ENCODE measurements at regions not wholly inside any gene's neighbourhood (a gene's known extent, or its start where the extent isn't known, plus 50 kb on each side); places are given as distances from the start of the nearest gene placed in this dataset.

GRCh38 chr22:25331050-25331449 is 111.6 kb downstream of the CRYBB2 start:
- TF ChIP-seq POLR2A (IDR thresholded peaks at IDR 0.05; ENCODE audit: low read depth, low read length) (no peak), CHD1 (IDR thresholded peaks at IDR 0.05; ENCODE audit: low read depth, low read length) (no peak), RCOR1 (IDR thresholded peaks at IDR 0.05; ENCODE audit: insufficient replicate concordance, low read length) (no peak), BHLHE40 (IDR thresholded peaks at IDR 0.05; ENCODE audit: low read depth, low read length) (no peak), FOS (IDR thresholded peaks at IDR 0.05; ENCODE audit: low read depth, low read length) (no peak), NFE2L2 (IDR thresholded peaks at IDR 0.05; ENCODE audit: low read depth, low read length) (no peak), ELK1 (IDR thresholded peaks at IDR 0.05; ENCODE audit: borderline replicate concordance, low read depth, low read length) (no peak), CEBPB (IDR thresholded peaks at IDR 0.05; ENCODE audit: low read depth, low read length) (no peak), RFX5 (IDR thresholded peaks at IDR 0.05; ENCODE audit: low read depth, low read length) (no peak), MAFK (IDR thresholded peaks at IDR 0.05; ENCODE audit: low read depth, low read length) (no peak), MXI1 (IDR thresholded peaks at IDR 0.05; ENCODE audit: borderline replicate concordance, low read depth, low read length) (no peak), RAD21 (IDR thresholded peaks at IDR 0.05; ENCODE audit: low read length) (no peak), SMC3 (IDR thresholded peaks at IDR 0.05; ENCODE audit: low read depth, low read length) (no peak), MAZ (IDR thresholded peaks at IDR 0.05; ENCODE audit: borderline replicate concordance, low read depth, low read length) (no peak)
- TF ChIP-seq, protein P1, sequence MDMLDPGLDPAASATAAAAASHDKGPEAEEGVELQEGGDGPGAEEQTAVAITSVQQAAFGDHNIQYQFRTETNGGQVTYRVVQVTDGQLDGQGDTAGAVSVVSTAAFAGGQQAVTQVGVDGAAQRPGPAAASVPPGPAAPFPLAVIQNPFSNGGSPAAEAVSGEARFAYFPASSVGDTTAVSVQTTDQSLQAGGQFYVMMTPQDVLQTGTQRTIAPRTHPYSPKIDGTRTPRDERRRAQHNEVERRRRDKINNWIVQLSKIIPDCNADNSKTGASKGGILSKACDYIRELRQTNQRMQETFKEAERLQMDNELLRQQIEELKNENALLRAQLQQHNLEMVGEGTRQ (IDR thresholded peaks at IDR 0.05; ENCODE audit: low read depth, low read length) = no peak
- TF ChIP-seq, protein P2, sequence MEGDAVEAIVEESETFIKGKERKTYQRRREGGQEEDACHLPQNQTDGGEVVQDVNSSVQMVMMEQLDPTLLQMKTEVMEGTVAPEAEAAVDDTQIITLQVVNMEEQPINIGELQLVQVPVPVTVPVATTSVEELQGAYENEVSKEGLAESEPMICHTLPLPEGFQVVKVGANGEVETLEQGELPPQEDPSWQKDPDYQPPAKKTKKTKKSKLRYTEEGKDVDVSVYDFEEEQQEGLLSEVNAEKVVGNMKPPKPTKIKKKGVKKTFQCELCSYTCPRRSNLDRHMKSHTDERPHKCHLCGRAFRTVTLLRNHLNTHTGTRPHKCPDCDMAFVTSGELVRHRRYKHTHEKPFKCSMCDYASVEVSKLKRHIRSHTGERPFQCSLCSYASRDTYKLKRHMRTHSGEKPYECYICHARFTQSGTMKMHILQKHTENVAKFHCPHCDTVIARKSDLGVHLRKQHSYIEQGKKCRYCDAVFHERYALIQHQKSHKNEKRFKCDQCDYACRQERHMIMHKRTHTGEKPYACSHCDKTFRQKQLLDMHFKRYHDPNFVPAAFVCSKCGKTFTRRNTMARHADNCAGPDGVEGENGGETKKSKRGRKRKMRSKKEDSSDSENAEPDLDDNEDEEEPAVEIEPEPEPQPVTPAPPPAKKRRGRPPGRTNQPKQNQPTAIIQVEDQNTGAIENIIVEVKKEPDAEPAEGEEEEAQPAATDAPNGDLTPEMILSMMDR (conservative IDR thresholded peaks at IDR 0.05; ENCODE audit: low read depth, low read length) = no peak
- Histone ChIP-seq H3K4me2 (ENCODE audit: low read depth, low read length) (no peak overlapping the region), H4K20me1 (ENCODE audit: insufficient read depth, low read length) (no peaks in the 10 kb centered on the region), H3K79me1 (ENCODE audit: low read depth in 1 of 2, low read length in 2 of 2) (no peaks in the 10 kb centered on the region), H2AFZ (replicated peaks; ENCODE audit: low read length, poor library complexity) (no peak overlapping the region), H3K18ac (ENCODE audit: low read depth, low read length) (no peak overlapping the region), H2AK9ac (replicated peaks; ENCODE audit: low read depth, low read length, poor library complexity) (no peak overlapping the region), H3K9ac (ENCODE audit: low read depth, low read length) (no peak overlapping the region), H3K14ac (replicated peaks; ENCODE audit: low read depth, low read length) (no peak overlapping the region), H4K91ac (ENCODE audit: insufficient read depth, low read depth, low read length) (no peak overlapping the region), H3K4me1 (ENCODE audit: control insufficient read depth, insufficient read depth, low read length) (no peaks in the 10 kb centered on the region), H3K27ac (ENCODE audit: insufficient read depth, low read length) (no peak overlapping the region), H2BK120ac (ENCODE audit: low read depth, low read length) (no peak overlapping the region), H3K36me3 (ENCODE audit: control insufficient read depth, insufficient read depth, low read length) (no peaks in the 10 kb centered on the region), H2AK5ac (ENCODE audit: low read depth, low read length) (no peak overlapping the region), H2BK20ac (ENCODE audit: low read depth, low read length) (no peak overlapping the region), H4K5ac (ENCODE audit: low read depth, low read length) (no peak overlapping the region), H4K8ac (ENCODE audit: low read depth in 2 of 2, low read length in 2 of 2) (no peak overlapping the region), H3K4me3 (ENCODE audit: insufficient read depth, low read depth, low read length) (no peak overlapping the region), H3K27me3 (ENCODE audit: control insufficient read depth, insufficient read depth, low read length) (no peaks in the 10 kb centered on the region), H3K9me1 (ENCODE audit: insufficient read depth, low read length) (no peaks in the 10 kb centered on the region), H3K4ac (ENCODE audit: low read depth, low read length) (no peak overlapping the region), H2BK5ac (ENCODE audit: low read depth, low read length, poor library complexity, severe bottlenecking) (no peak overlapping the region), H3K9me3 (ENCODE audit: control insufficient read depth, insufficient read depth, low read length) (no peaks in the 10 kb centered on the region; the same call in 1 of the 2 replicates), H2BK15ac (ENCODE audit: low read depth, low read length) (no peak overlapping the region), H3K23ac (ENCODE audit: low read depth, low read length) (no peak overlapping the region), H3K56ac (ENCODE audit: extremely low read depth, insufficient read depth, low read length) (no peak overlapping the region)
- ChIA-PET POLR2A (ENCODE audit: unreplicated experiment) (no interaction called here), CTCF (no interaction called here)
- BruUV-seq (replicated peaks) = no TSS peak
- dilution Hi-C loops (cut with HindIII; ENCODE audit: low sequenced_read_pairs, unreplicated experiment) = no loop called here
- DNase-seq (no peak), ATAC-seq (ENCODE audit: low read depth) (no peak)
- intact Hi-C loops (cut with micrococcal nuclease) = loop anchor here (10.0 kb wide), 1 partner anchor 134 kb away; no protein-coding TSS in a partner anchor
- 75% methylated on average over 1 of the region's 4 CpGs; no CpG with 5 or more reads in 1 of the 2 experiments for WGBS, 2 experiments (ENCODE audit: extremely low coverage in 2 of 2, insufficient read length in 1 of 2)
- in situ Hi-C loops (cut with MboI; ENCODE audit: low sequenced_read_pairs) = no loop called here

Data from IMR-90 (cell line).